Naive thymus-derived CD4-positive, alpha-beta T cell (primary cell): ENCODE measurements at regions not wholly inside any gene's neighbourhood (a gene's known extent, or its start where the extent isn't known, plus 50 kb on each side); places are given as distances from the start of the nearest gene placed in this dataset.
"Not testable (repeated sequence)": the region's sequence is repeated elsewhere in the genome, so short reads cannot be mapped to it uniquely, and the experiment has no call there.

Source experiments
- ATAC-seq: fragments of 150-1000 bp; cut with Tn5 transposase; 2 replicates; pipeline ENCODE4 v1.10.0; 2021; ENCODE audit warnings: mild to moderate bottlenecking, moderate library complexity
- CTCF ChIA-PET: fragments of 350-600 bp; sonication (Branson Sonifier 250); formaldehyde crosslinking; loops from one replicate; lab custom pipeline; 2021; ENCODE audit warnings: antibody characterized with exemption; lab: Charles Lee
- POLR2A ChIA-PET: fragments of 350-600 bp; sonication (Branson Sonifier 250); formaldehyde crosslinking; loops from one replicate; lab custom pipeline; 2021; ENCODE audit warnings: antibody characterized with exemption, inconsistent platforms; lab: Charles Lee
- DNase-seq, 9 donors: peaks; one replicate each; pipeline versions ENCODE4 v3.0.0 to v3.0.0-alpha.2; 2020 to 2022; ENCODE audit warnings: mixed read lengths in 1 of 9
- H3K27ac ChIP-seq: one replicate; pipeline ENCODE4 v1.7.0; 2013; ENCODE audit warnings: mild to moderate bottlenecking, low read depth, low read length, moderate library complexity
- H3K27me3 ChIP-seq, 2 donors: one replicate each; pipeline ENCODE4 v1.7.0; 2013; ENCODE audit warnings: low read length in 2 of 2, mild to moderate bottlenecking in 2 of 2, moderate library complexity in 2 of 2; ENCODE audit not compliant: control insufficient read depth in 2 of 2, insufficient read depth in 2 of 2
- H3K36me3 ChIP-seq, 3 experiments: 1 replicate in 2 of 3; 2 replicates in 1 of 3; pipeline ENCODE4 v1.7.0; 2013; ENCODE audit warnings: low read length in 3 of 3, mild to moderate bottlenecking in 3 of 3, moderate library complexity in 1 of 3; ENCODE audit not compliant: insufficient read depth in 3 of 3, control insufficient read depth in 2 of 3
- H3K4me1 ChIP-seq, 2 donors: one replicate each; pipeline ENCODE4 v1.7.0; 2013; ENCODE audit warnings: low read length in 2 of 2, mild to moderate bottlenecking in 2 of 2, moderate library complexity in 1 of 2; ENCODE audit not compliant: control insufficient read depth in 2 of 2, insufficient read depth in 2 of 2
- H3K4me3 ChIP-seq: 2 replicates; pipeline ENCODE4 v1.7.0; 2013; ENCODE audit warnings: mild to moderate bottlenecking, low read length
- H3K9me3 ChIP-seq, 3 experiments: 1 replicate in 2 of 3; 2 replicates in 1 of 3; pipeline ENCODE4 v1.7.0; 2013; ENCODE audit warnings: low read length in 3 of 3; ENCODE audit not compliant: control insufficient read depth in 2 of 3
- H3K27ac Mint-ChIP-seq, 9 donors: one replicate each; pipeline ENCODE4 v1.8.0; 2020 to 2022; ENCODE audit warnings: mixed read lengths in 9 of 9, mild to moderate bottlenecking in 8 of 9, moderate library complexity in 5 of 9, inconsistent platforms in 2 of 9
- H3K27me3 Mint-ChIP-seq, 5 donors: one replicate each; pipeline ENCODE4 v1.8.0; 2021 to 2022; ENCODE audit warnings: mixed read lengths in 5 of 5, mild to moderate bottlenecking in 1 of 5
- H3K36me3 Mint-ChIP-seq, 5 donors: one replicate each; pipeline ENCODE4 v1.8.0; 2020 to 2022; ENCODE audit warnings: mixed read lengths in 5 of 5, mild to moderate bottlenecking in 3 of 5, inconsistent platforms in 1 of 5
- H3K4me1 Mint-ChIP-seq, 7 donors: one replicate each; pipeline ENCODE4 v1.8.0; 2020 to 2022; ENCODE audit warnings: mixed read lengths in 7 of 7, mild to moderate bottlenecking in 3 of 7, inconsistent platforms in 1 of 7
- H3K4me3 Mint-ChIP-seq, 10 donors: one replicate each; pipeline ENCODE4 v1.8.0; 2020 to 2022; ENCODE audit warnings: mild to moderate bottlenecking in 10 of 10, mixed read lengths in 10 of 10, moderate library complexity in 6 of 10, inconsistent platforms in 2 of 10
- H3K9me3 Mint-ChIP-seq, 11 donors: one replicate each; pipeline ENCODE4 v1.8.0; 2020 to 2022; ENCODE audit warnings: mixed read lengths in 11 of 11, mild to moderate bottlenecking in 4 of 11, inconsistent platforms in 1 of 11, moderate library complexity in 1 of 11
- intact Hi-C, 2 donors: fragments of 100-400 bp; cut with micrococcal nuclease; formaldehyde crosslinking; loops; one replicate each; pipeline ENCODE4 v1.15.1; 2023

DNA sequence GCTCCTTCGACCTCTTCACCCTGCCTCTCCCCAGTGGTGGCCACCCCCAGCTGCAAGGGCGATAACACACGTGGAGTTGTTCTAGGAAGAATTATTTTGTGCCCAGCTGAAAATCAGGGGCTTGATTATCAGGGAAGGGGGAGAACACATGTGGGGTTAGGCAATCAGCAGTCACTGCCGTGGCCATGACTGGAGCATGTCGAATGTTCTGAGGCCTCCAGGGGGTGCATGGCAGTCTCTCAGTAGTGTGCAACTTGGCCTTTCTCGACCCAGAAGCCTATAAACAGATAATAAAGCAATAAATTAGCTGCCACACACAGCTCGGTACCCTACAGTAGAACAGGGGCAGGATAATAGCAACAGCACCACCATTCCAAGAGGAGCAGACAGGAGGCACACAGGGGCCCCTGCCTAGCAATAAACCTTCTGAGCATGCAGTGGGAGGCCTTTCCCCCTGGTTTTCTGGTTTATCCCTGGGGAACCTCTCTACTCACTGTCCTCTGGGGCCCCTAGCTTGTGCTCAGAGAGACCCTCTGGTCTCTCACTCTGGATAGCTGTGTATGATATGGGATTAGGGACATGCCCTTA is 308.2 kb upstream of the PLGLB2 start:
- H3K4me1 ChIP-seq, H3K4me3 ChIP-seq, CTCF ChIA-PET, H3K27ac ChIP-seq, H3K9me3 ChIP-seq, ATAC-seq, DNase-seq, H3K36me3 ChIP-seq, H3K27me3 ChIP-seq, POLR2A ChIA-PET, H3K4me3 Mint-ChIP-seq, H3K36me3 Mint-ChIP-seq, H3K27ac Mint-ChIP-seq, intact Hi-C loops, H3K9me3 Mint-ChIP-seq, H3K27me3 Mint-ChIP-seq: not testable (repeated sequence)
- peaks cover 0 to 17% (median 0%) of the 10 kb centered on the region in 7 donors for H3K4me1 Mint-ChIP-seq

DNA sequence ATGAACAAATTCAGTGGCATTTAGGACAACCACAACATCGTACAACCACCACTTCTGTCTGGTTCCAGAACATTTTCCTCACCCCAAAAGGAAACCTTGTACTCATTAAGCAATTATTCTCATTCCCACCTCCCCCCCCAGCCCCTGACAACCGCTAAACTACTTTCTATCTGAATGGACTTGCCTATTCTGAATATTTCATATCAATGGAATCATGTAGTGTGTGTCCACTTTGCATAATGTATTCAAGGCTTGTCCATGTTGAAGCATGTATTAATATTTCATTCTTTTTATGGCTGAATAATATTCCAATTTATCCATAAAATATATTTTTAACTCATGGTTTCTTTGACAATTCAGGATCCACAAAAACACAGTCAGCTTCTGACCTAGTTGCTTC is 307.2 kb upstream of the PLGLB2 start:
- H3K27me3 ChIP-seq, intact Hi-C loops, H3K9me3 ChIP-seq, H3K27ac ChIP-seq, ATAC-seq, CTCF ChIA-PET, H3K9me3 Mint-ChIP-seq, H3K4me3 Mint-ChIP-seq, DNase-seq, H3K27ac Mint-ChIP-seq, H3K27me3 Mint-ChIP-seq, H3K36me3 Mint-ChIP-seq, H3K36me3 ChIP-seq, H3K4me1 ChIP-seq, POLR2A ChIA-PET, H3K4me3 ChIP-seq: not testable (repeated sequence)
- peaks cover 0 to 19% (median 0%) of the 10 kb centered on the region in 7 donors for H3K4me1 Mint-ChIP-seq

DNA sequence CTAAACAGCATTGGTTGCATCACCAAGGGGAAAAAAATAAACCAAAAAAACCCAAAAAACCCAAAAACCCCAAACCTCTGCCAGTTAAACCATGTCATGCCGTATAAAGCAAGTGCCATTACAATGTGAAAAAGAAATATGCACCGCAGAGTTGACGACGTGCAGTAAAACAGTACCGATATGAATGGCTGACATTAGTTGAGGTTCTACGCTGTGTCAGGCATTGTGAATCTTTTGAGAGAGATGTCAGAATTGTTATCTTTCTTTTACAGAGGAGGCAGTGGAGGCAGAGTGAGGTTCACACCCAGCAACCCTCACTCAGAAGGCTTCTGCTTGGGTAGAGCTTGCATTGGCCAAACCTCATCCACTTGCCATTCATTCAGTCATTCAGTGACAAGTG is 306.5 kb upstream of the PLGLB2 start:
- H3K9me3 Mint-ChIP-seq, intact Hi-C loops, H3K27me3 Mint-ChIP-seq, H3K9me3 ChIP-seq, H3K27ac ChIP-seq, POLR2A ChIA-PET, H3K4me1 ChIP-seq, CTCF ChIA-PET, H3K4me3 Mint-ChIP-seq, H3K4me3 ChIP-seq, H3K27me3 ChIP-seq, H3K36me3 ChIP-seq, H3K27ac Mint-ChIP-seq, DNase-seq, H3K36me3 Mint-ChIP-seq, ATAC-seq: not testable (repeated sequence)
- peaks cover 0 to 19% (median 0%) of the 10 kb centered on the region in 7 donors for H3K4me1 Mint-ChIP-seq

DNA sequence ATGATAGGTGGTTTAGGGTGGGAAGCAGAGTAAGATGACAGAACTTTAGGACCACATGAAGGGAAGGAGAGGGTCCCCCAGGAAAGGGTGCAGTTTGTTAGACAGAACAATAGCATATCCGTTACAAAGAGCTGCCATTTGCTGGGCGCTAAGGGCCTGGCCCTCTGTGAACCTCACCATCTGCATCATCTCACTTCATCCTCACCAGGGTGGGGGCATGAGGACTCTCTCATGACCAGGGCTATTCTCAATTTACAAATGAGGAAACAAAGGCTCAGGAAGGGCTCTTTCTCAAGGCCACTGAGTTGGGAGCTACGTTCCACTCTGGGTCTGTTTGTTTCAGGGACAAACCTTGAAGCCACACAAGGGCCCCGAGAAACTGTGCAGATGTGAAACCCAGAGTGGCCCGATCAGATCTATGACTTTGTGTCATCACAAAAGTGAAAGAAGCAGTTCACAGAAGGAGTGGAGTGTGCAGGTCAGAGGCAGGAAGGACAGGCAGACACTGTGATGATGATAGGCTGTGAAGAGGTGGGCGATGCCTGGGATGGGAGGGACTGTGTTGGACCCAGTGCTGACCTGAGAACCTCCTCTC is 304.8 kb upstream of the PLGLB2 start:
- H3K27me3 ChIP-seq, intact Hi-C loops, H3K27me3 Mint-ChIP-seq, H3K36me3 Mint-ChIP-seq, H3K4me3 ChIP-seq, H3K4me1 ChIP-seq, CTCF ChIA-PET, H3K36me3 ChIP-seq, H3K9me3 Mint-ChIP-seq, H3K27ac ChIP-seq, POLR2A ChIA-PET, H3K9me3 ChIP-seq: not testable (repeated sequence)
- Mint-ChIP-seq H3K4me3 (peak overlapping the region in 1 of 10 donors; percentile 37), H3K27ac (peak overlapping the region in 1 of 9 donors; percentile 81), H3K4me1 (peaks cover 0 to 19% (median 0%) of the 10 kb centered on the region in 7 donors)
- DNase-seq (peak in 1 of 9 donors; percentile 43), ATAC-seq (peak; percentile 62)

DNA sequence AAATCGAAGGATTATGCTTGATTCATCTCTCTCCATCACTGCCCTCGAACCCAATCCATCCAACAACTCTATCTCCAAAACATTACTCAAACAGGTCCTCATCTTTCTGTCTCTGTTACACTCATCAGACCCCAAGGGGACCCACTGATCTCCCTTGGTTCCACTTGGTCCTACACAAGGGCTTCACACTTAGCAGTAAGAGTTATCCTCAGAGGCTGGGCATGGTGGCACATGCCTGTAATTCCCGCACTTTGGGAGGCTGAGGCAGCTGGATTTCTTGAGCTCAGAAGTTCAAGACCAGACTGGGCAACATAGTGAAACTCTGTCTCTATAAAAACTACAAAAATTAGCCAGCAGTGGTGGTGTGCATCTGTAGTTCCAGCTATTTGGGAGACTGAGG is 302.9 kb upstream of the PLGLB2 start:
- H3K27me3 ChIP-seq, H3K36me3 ChIP-seq, H3K4me3 ChIP-seq, H3K9me3 Mint-ChIP-seq, H3K9me3 ChIP-seq, H3K27me3 Mint-ChIP-seq, DNase-seq, H3K4me1 ChIP-seq, POLR2A ChIA-PET, ATAC-seq, intact Hi-C loops, H3K27ac ChIP-seq, H3K4me3 Mint-ChIP-seq, H3K27ac Mint-ChIP-seq, H3K36me3 Mint-ChIP-seq, CTCF ChIA-PET: not testable (repeated sequence)
- H3K4me1 Mint-ChIP-seq: peaks cover 0 to 19% (median 0%) of the 10 kb centered on the region in 7 donors

DNA sequence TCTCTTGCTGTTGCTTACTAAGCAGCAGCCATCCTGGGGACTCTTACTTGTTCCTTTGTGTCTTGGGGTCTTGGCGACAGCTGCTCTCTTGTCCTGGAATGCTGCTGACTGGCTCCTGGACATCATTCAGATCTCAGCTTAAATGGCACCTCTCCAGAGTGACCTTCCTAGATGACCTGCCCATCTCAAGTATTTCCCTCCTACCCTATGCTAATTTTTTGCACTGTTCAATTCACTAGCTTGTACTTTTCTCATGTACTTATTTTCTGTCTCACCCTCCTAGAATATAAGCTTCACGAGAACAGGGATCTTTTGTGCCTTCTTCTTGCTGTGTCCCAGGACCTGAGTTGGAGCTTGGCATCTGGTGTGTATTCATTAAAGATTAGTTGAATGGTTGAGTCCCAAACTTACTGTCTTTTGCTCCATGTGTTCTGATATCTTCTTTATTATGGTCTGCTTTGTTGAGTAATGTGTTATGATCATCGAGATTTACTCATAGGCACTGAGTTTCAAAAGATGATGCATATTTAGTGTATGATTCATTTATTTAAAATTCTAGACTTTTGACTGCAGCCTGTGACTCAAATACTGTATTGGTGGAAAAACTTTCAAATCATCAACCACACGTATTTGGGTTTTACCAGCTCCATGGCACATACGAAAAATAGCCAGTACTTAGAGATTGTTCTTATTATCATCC is 302.1 kb upstream of the PLGLB2 start:
- H3K27me3 ChIP-seq, H3K4me1 ChIP-seq, POLR2A ChIA-PET, H3K36me3 Mint-ChIP-seq, DNase-seq, H3K27me3 Mint-ChIP-seq, H3K27ac ChIP-seq, H3K36me3 ChIP-seq, H3K9me3 Mint-ChIP-seq, intact Hi-C loops, H3K9me3 ChIP-seq, H3K4me3 ChIP-seq, CTCF ChIA-PET, H3K4me3 Mint-ChIP-seq: not testable (repeated sequence)
- Mint-ChIP-seq H3K4me1 (peaks cover 0 to 19% (median 0%) of the 10 kb centered on the region in 7 donors), H3K27ac (peak overlapping the region in 2 of 9 donors; percentile 59 to 78)
- ATAC-seq: peak; percentile 40

DNA sequence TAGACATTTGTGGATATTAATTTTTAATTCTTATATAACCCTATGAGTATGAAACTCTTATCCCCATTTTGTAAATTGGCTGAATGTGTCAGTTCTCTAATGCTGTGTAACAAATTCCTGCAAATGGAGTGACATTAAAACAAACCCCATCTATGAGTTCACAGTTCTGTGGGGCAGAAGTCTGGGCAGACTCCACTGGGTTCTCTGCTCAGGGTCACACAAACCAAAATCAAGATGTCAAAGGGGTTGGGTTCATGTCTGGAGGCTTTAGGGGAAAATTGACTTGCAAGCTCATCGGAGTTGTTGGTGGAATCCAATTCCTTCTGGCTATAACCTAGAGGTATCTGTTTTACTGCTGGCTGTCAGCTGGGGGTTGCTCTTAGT is 301.6 kb upstream of the PLGLB2 start:
- H3K27me3 Mint-ChIP-seq, H3K27ac Mint-ChIP-seq, H3K36me3 Mint-ChIP-seq, H3K36me3 ChIP-seq, H3K4me1 ChIP-seq, POLR2A ChIA-PET, H3K9me3 ChIP-seq, H3K27me3 ChIP-seq, ATAC-seq, H3K27ac ChIP-seq, DNase-seq, intact Hi-C loops, H3K4me3 ChIP-seq, CTCF ChIA-PET, H3K4me3 Mint-ChIP-seq, H3K9me3 Mint-ChIP-seq: not testable (repeated sequence)
- peaks cover 0 to 17% (median 0%) of the 10 kb centered on the region in 7 donors for H3K4me1 Mint-ChIP-seq
